ENCODE measurements at regions not wholly inside any gene's neighbourhood (a gene's known extent, or its start where the extent isn't known, plus 50 kb on each side); places are given as distances from the start of the nearest gene placed in this dataset.

GRCh38 chr15:39465843-39466749 is 114.8 kb upstream of the THBS1 start:
- H4K20me1 ChIP-seq (ENCODE audit: insufficient read depth, low read length), result no peaks in the 10 kb centered on the region
- no peaks in the 10 kb centered on the region for H3K36me3 ChIP-seq (ENCODE audit: insufficient read depth, low read length)
- POLR2A ChIA-PET, result interaction anchor here (0.6 to 1.6 kb wide), 3 partner anchors 17 to 261 kb away, joined by 3 to 4 read pairs (median 3); no protein-coding TSS in a partner anchor
- no peak for TF ChIP-seq EZH2phosphoT487 (IDR thresholded peaks at IDR 0.05; ENCODE audit: borderline replicate concordance, low read depth, low read length)
- TF ChIP-seq, protein P1, sequence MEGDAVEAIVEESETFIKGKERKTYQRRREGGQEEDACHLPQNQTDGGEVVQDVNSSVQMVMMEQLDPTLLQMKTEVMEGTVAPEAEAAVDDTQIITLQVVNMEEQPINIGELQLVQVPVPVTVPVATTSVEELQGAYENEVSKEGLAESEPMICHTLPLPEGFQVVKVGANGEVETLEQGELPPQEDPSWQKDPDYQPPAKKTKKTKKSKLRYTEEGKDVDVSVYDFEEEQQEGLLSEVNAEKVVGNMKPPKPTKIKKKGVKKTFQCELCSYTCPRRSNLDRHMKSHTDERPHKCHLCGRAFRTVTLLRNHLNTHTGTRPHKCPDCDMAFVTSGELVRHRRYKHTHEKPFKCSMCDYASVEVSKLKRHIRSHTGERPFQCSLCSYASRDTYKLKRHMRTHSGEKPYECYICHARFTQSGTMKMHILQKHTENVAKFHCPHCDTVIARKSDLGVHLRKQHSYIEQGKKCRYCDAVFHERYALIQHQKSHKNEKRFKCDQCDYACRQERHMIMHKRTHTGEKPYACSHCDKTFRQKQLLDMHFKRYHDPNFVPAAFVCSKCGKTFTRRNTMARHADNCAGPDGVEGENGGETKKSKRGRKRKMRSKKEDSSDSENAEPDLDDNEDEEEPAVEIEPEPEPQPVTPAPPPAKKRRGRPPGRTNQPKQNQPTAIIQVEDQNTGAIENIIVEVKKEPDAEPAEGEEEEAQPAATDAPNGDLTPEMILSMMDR (conservative IDR thresholded peaks at IDR 0.05; ENCODE audit: low read length), result no peak
- no peak overlapping the region for H3K4me3 ChIP-seq (ENCODE audit: low read depth, low read length, poor library complexity, severe bottlenecking)
- no peak for DNase-seq (ENCODE audit: low spot score)
- no peaks in the 10 kb centered on the region for H3K79me2 ChIP-seq (ENCODE audit: insufficient read depth, low read depth, low read length)
- no peaks in the 10 kb centered on the region for H3K4me1 ChIP-seq (ENCODE audit: insufficient read depth, low read length, poor library complexity, severe bottlenecking)
- no peak overlapping the region for H3K4me2 ChIP-seq (ENCODE audit: low read length)
- BruUV-seq (replicated peaks), result no TSS peak
- H3K27ac ChIP-seq (ENCODE audit: low read depth, low read length, poor library complexity, severe bottlenecking), result no peak overlapping the region
- no peaks in the 10 kb centered on the region for H3K9me3 ChIP-seq (ENCODE audit: low read length)
- CTCF ChIA-PET (ENCODE audit: unreplicated experiment), result no interaction called here
- H2AFZ ChIP-seq (ENCODE audit: low read length), result no peak overlapping the region
- H3K9me2 ChIP-seq (ENCODE audit: insufficient read depth, low read length), result no peaks in the 10 kb centered on the region
- intact Hi-C loops (cut with micrococcal nuclease; ENCODE audit: unreplicated experiment), result no loop called here

- no peak for TF ChIP-seq EZH2phosphoT487 (IDR thresholded peaks at IDR 0.05; ENCODE audit: borderline replicate concordance, low read depth, low read length)
- TF ChIP-seq, protein P1 (conservative IDR thresholded peaks at IDR 0.05; ENCODE audit: low read length), result no peak
- no peak for DNase-seq (ENCODE audit: low spot score)
- Histone ChIP-seq H3K27ac (ENCODE audit: low read depth, low read length, poor library complexity, severe bottlenecking) (no peak overlapping the region), H3K4me2 (ENCODE audit: low read length) (no peak overlapping the region), H3K4me1 (ENCODE audit: insufficient read depth, low read length, poor library complexity, severe bottlenecking) (no peaks in the 10 kb centered on the region), H4K20me1 (ENCODE audit: insufficient read depth, low read length) (no peaks in the 10 kb centered on the region), H2AFZ (ENCODE audit: low read length) (no peak overlapping the region), H3K4me3 (ENCODE audit: low read depth, low read length, poor library complexity, severe bottlenecking) (no peak overlapping the region), H3K9me3 (ENCODE audit: low read length) (no peaks in the 10 kb centered on the region), H3K9me2 (ENCODE audit: insufficient read depth, low read length) (no peaks in the 10 kb centered on the region), H3K79me2 (ENCODE audit: insufficient read depth, low read depth, low read length) (no peaks in the 10 kb centered on the region), H3K36me3 (ENCODE audit: insufficient read depth, low read length) (no peaks in the 10 kb centered on the region)
- intact Hi-C loops (cut with micrococcal nuclease; ENCODE audit: unreplicated experiment), result no loop called here
- POLR2A ChIA-PET, result interaction anchor here (1.0 kb wide), 1 partner anchor 17 kb away, joined by 4 read pairs; no protein-coding TSS in a partner anchor
- CTCF ChIA-PET (ENCODE audit: unreplicated experiment), result no interaction called here
- BruUV-seq (replicated peaks), result no TSS peak
These were observed 114.2 kb upstream of the THBS1 start for GRCh38 chr15:39466750-39467105.

DNA sequence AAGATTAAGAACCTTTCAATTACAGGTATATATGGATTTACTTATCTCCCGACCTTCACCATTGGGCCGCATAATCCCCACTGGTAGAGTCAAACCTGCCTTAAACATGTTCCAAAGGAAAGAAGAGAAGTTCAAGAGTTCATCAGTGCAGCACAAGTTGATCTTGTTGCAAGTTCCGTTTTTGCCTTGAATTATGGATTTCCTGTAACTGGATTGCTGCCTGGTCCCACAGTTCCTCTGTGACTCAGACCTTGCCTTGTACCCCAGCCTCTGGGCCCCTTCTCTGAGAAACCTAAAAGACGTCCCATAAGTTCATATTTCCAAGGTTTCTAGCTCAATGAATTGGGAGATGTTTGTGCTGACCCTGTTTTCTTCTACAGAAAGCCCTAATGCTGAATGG is 112.5 kb upstream of the THBS1 start:
- H2AFZ ChIP-seq (ENCODE audit: low read length), result no peak overlapping the region
- no peaks in the 10 kb centered on the region for H3K4me1 ChIP-seq (ENCODE audit: insufficient read depth, low read length, poor library complexity, severe bottlenecking)
- H3K79me2 ChIP-seq (ENCODE audit: insufficient read depth, low read depth, low read length), result no peaks in the 10 kb centered on the region
- intact Hi-C loops (cut with micrococcal nuclease; ENCODE audit: unreplicated experiment), result no loop called here
- no TSS peak for BruUV-seq (replicated peaks)
- no peak overlapping the region for H3K4me3 ChIP-seq (ENCODE audit: low read depth, low read length, poor library complexity, severe bottlenecking)
- H3K9me3 ChIP-seq (ENCODE audit: low read length), result no peaks in the 10 kb centered on the region
- POLR2A ChIA-PET, result no interaction called here
- TF ChIP-seq, protein P1 (conservative IDR thresholded peaks at IDR 0.05; ENCODE audit: low read length), result no peak
- no peak for TF ChIP-seq EZH2phosphoT487 (IDR thresholded peaks at IDR 0.05; ENCODE audit: borderline replicate concordance, low read depth, low read length)
- H3K36me3 ChIP-seq (ENCODE audit: insufficient read depth, low read length), result no peaks in the 10 kb centered on the region
- no peaks in the 10 kb centered on the region for H4K20me1 ChIP-seq (ENCODE audit: insufficient read depth, low read length)
- CTCF ChIA-PET (ENCODE audit: unreplicated experiment), result no interaction called here
- no peak overlapping the region for H3K4me2 ChIP-seq (ENCODE audit: low read length)
- no peak for DNase-seq (ENCODE audit: low spot score)
- H3K27ac ChIP-seq (ENCODE audit: low read depth, low read length, poor library complexity, severe bottlenecking), result no peak overlapping the region
- no peaks in the 10 kb centered on the region for H3K9me2 ChIP-seq (ENCODE audit: insufficient read depth, low read length)

All from OCI-LY7 (cell line).